ENCODE measurements at regions not wholly inside any gene's neighbourhood (a gene's known extent, or its start where the extent isn't known, plus 50 kb on each side); places are given as distances from the start of the nearest gene placed in this dataset.

GRCh38 chr9:108072740-108073139 lies 583.2 kb upstream of the KLF4 start:
- TF ChIP-seq CTCF (IDR thresholded peaks at IDR 0.05; ENCODE audit: insufficient read depth, low read length, missing control alignments): no peak
- no peak overlapping the region for H3K4me3 ChIP-seq (ENCODE audit: low read depth, low read length)
- CTCF ChIA-PET: no interaction called here
- POLR2A ChIA-PET: no interaction called here
- no peak for DNase-seq (ENCODE audit: low read depth, low spot score)

GRCh38 chr9:108070861-108071260 lies 581.3 kb upstream of the KLF4 start:
- POLR2A ChIA-PET: no interaction called here
- DNase-seq (ENCODE audit: low read depth, low spot score): no peak
- no peak overlapping the region for H3K4me3 ChIP-seq (ENCODE audit: low read depth, low read length)
- no peak for TF ChIP-seq CTCF (IDR thresholded peaks at IDR 0.05; ENCODE audit: insufficient read depth, low read length, missing control alignments)
- CTCF ChIA-PET: no interaction called here

GRCh38 chr9:108069991-108070390 lies 580.4 kb upstream of the KLF4 start:
- no peak for TF ChIP-seq CTCF (IDR thresholded peaks at IDR 0.05; ENCODE audit: insufficient read depth, low read length, missing control alignments)
- ChIA-PET POLR2A (no interaction called here), CTCF (no interaction called here)
- no peak for DNase-seq (ENCODE audit: low read depth, low spot score)
- no peak overlapping the region for H3K4me3 ChIP-seq (ENCODE audit: low read depth, low read length)

- DNase-seq (ENCODE audit: low read depth, low spot score): no peak
- POLR2A ChIA-PET: no interaction called here
- TF ChIP-seq CTCF (IDR thresholded peaks at IDR 0.05; ENCODE audit: insufficient read depth, low read length, missing control alignments): no peak
- H3K4me3 ChIP-seq (ENCODE audit: low read depth, low read length): no peak overlapping the region
- CTCF ChIA-PET: no interaction called here
These were observed 573.1 kb upstream of the KLF4 start for GRCh38 chr9:108062680-108063079.

- ChIA-PET POLR2A (no interaction called here), CTCF (no interaction called here)
- no peak overlapping the region for H3K4me3 ChIP-seq (ENCODE audit: low read depth, low read length)
- no peak for DNase-seq (ENCODE audit: low read depth, low spot score)
- TF ChIP-seq CTCF (IDR thresholded peaks at IDR 0.05; ENCODE audit: insufficient read depth, low read length, missing control alignments): no peak
These were observed 570.6 kb upstream of the KLF4 start for GRCh38 chr9:108060175-108060574.

- CTCF ChIA-PET: no interaction called here
- no peak for TF ChIP-seq CTCF (IDR thresholded peaks at IDR 0.05; ENCODE audit: insufficient read depth, low read length, missing control alignments)
- POLR2A ChIA-PET: no interaction called here
These were observed 568.7 kb upstream of the KLF4 start for GRCh38 chr9:108058135-108058814.

More at GRCh38 chr9:108058135-108058814, 568.7 kb upstream of the KLF4 start:
- no peak overlapping the region for H3K4me3 ChIP-seq (ENCODE audit: low read depth, low read length)
- no peak for DNase-seq (ENCODE audit: low read depth, low spot score)
